ENCODE measurements at regions not wholly inside any gene's neighbourhood (a gene's known extent, or its start where the extent isn't known, plus 50 kb on each side); places are given as distances from the start of the nearest gene placed in this dataset.

GRCh38 chr14:55807881-55808379, 227.9 kb downstream of the KTN1 start:
- TF ChIP-seq, protein P1, sequence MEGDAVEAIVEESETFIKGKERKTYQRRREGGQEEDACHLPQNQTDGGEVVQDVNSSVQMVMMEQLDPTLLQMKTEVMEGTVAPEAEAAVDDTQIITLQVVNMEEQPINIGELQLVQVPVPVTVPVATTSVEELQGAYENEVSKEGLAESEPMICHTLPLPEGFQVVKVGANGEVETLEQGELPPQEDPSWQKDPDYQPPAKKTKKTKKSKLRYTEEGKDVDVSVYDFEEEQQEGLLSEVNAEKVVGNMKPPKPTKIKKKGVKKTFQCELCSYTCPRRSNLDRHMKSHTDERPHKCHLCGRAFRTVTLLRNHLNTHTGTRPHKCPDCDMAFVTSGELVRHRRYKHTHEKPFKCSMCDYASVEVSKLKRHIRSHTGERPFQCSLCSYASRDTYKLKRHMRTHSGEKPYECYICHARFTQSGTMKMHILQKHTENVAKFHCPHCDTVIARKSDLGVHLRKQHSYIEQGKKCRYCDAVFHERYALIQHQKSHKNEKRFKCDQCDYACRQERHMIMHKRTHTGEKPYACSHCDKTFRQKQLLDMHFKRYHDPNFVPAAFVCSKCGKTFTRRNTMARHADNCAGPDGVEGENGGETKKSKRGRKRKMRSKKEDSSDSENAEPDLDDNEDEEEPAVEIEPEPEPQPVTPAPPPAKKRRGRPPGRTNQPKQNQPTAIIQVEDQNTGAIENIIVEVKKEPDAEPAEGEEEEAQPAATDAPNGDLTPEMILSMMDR (IDR thresholded peaks at IDR 0.05), result no peak
- H3K27me3 ChIP-seq, result no peaks in the 10 kb centered on the region
- H3K9me3 ChIP-seq, result no peaks in the 10 kb centered on the region
- intact Hi-C loops (cut with DNase I; ENCODE audit: low total_unique reads), result no loop called here
- no peaks in the 10 kb centered on the region for H3K36me3 ChIP-seq
- peaks cover 0 to 12% (median 4%) of the 10 kb centered on the region in 4 donors for H3K4me1 ChIP-seq
- DNase-seq, result no peak
- no peak overlapping the region for H3K27ac ChIP-seq
- H3K4me3 ChIP-seq, result no peak overlapping the region

DNA sequence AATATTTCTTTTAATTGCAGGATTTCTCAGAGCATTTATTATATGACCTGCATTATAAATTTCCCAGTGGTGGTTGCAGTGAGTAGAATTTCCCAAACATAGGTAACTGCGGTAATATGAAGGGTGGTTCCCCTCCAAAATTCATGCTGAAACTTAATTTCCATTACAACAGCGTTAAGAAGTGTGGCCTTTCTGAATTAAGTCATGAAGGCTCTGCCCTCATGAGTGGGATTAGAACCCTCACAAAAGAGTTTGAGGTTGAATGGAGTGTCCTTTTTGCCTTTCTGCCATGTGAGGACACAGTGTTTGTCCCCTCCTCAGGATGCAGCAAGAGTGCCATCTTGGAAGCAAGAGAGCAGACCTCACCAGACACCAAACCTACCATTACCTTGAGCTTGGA, 233.6 kb downstream of the KTN1 start:
- Histone ChIP-seq H3K9me3 (no peaks in the 10 kb centered on the region), H3K27me3 (no peaks in the 10 kb centered on the region), H3K36me3 (no peaks in the 10 kb centered on the region), H3K4me1 (no peaks in the 10 kb centered on the region), H3K4me3 (no peak overlapping the region), H3K27ac (no peak overlapping the region)
- no peak for DNase-seq
- TF ChIP-seq, protein P1 (IDR thresholded peaks at IDR 0.05), result no peak
- intact Hi-C loops (cut with DNase I; ENCODE audit: low total_unique reads), result no loop called here

DNA sequence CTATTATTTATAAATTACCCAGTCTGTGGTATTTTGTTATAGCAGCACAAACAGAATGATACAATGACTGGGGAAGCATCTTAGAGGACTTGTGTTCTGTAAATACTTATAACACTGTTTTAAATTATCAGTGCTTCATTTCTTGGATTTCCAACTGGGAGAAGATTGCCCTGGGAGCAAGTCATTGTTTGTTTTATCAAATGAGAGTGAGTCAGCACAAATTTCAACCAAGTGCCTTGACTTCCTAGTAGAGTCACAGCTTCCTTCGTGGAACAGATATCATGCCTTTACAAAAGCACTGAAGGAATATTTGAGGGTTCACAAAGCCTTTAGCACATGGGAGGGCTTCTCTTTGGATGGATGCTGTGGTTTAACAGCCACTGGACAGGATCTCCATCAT, 234.1 kb downstream of the KTN1 start:
- Histone ChIP-seq H3K4me3 (no peak overlapping the region), H3K36me3 (no peaks in the 10 kb centered on the region), H3K4me1 (no peaks in the 10 kb centered on the region), H3K27me3 (no peaks in the 10 kb centered on the region), H3K27ac (no peak overlapping the region), H3K9me3 (no peaks in the 10 kb centered on the region)
- TF ChIP-seq, protein P1 (IDR thresholded peaks at IDR 0.05), result no peak
- intact Hi-C loops (cut with DNase I; ENCODE audit: low total_unique reads), result no loop called here
- no peak for DNase-seq

GRCh38 chr14:55814873-55815272, 234.9 kb downstream of the KTN1 start:
- H3K27ac ChIP-seq, result no peak overlapping the region
- H3K9me3 ChIP-seq, result no peaks in the 10 kb centered on the region
- DNase-seq, result no peak
- H3K4me3 ChIP-seq, result no peak overlapping the region
- no peaks in the 10 kb centered on the region for H3K36me3 ChIP-seq
- H3K27me3 ChIP-seq, result no peaks in the 10 kb centered on the region
- TF ChIP-seq, protein P1 (IDR thresholded peaks at IDR 0.05), result no peak
- H3K4me1 ChIP-seq, result no peaks in the 10 kb centered on the region
- intact Hi-C loops (cut with DNase I; ENCODE audit: low total_unique reads), result no loop called here

DNA sequence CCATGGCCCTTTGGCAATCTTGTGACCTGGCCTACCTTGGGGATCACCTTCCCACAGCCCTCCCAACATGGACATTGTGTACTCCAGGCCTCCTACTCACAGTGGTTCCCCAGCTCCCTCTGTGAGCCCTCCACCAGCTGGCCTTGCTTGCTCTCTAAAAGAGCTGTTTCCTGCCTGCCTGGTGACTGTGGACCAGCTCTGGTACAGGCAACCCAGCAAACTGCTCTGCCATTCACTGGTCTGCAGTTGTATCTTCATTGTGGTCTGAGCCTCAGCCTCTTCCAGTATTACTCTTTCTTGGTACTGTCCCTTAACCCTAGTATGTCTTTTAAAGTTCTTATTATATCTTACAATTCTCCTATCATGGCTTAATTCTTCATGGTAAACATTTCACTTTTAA, 236.2 kb downstream of the KTN1 start:
- peaks cover 0 to under 1% (median 0%) of the 10 kb centered on the region in 3 donors for H3K9me3 ChIP-seq
- DNase-seq, result no peak
- H3K4me1 ChIP-seq, result no peaks in the 10 kb centered on the region
- H3K27me3 ChIP-seq, result no peaks in the 10 kb centered on the region
- TF ChIP-seq, protein P1 (IDR thresholded peaks at IDR 0.05), result no peak
- no peak overlapping the region for H3K4me3 ChIP-seq
- intact Hi-C loops (cut with DNase I; ENCODE audit: low total_unique reads), result no loop called here
- no peaks in the 10 kb centered on the region for H3K36me3 ChIP-seq
- no peak overlapping the region for H3K27ac ChIP-seq

Measured in tibial artery (tissue), 4 donors.